ENCODE measurements at regions not wholly inside any gene's neighbourhood (a gene's known extent, or its start where the extent isn't known, plus 50 kb on each side); places are given as distances from the start of the nearest gene placed in this dataset.

- Mint-ChIP-seq H3K27ac (ENCODE audit: unreplicated experiment) (no peak overlapping the region), H3K27me3 (ENCODE audit: insufficient read depth, unreplicated experiment) (peaks cover 12% of the 10 kb centered on the region), H3K9me3 (ENCODE audit: unreplicated experiment) (peaks cover 13% of the 10 kb centered on the region), H3K4me3 (ENCODE audit: unreplicated experiment) (no peak overlapping the region), H3K4me1 (ENCODE audit: low read depth, unreplicated experiment) (no peaks in the 10 kb centered on the region), H3K36me3 (ENCODE audit: insufficient read depth, unreplicated experiment) (no peaks in the 10 kb centered on the region)
- BruUV-seq (replicated peaks), result no TSS peak
- DNase-seq, result no peak
- Histone ChIP-seq H3K36me3 (ENCODE audit: control insufficient read depth, insufficient read depth, low read length) (no peaks in the 10 kb centered on the region), H3K27me3 (replicated peaks; ENCODE audit: control insufficient read depth, insufficient read depth, low read length) (no peaks in the 10 kb centered on the region), H3K4me1 (no peaks in the 10 kb centered on the region), H3K9me3 (no peaks in the 10 kb centered on the region), H3K4me3 (ENCODE audit: low read depth, low read length) (no peak overlapping the region)
- POLR2A ChIA-PET, result no interaction called here
- intact Hi-C loops (cut with micrococcal nuclease; ENCODE audit: unreplicated experiment), result no loop called here
- no peak for TF ChIP-seq CTCF (IDR thresholded peaks at IDR 0.05; ENCODE audit: insufficient read depth in 1 of 2, low read depth in 1 of 2, low read length in 1 of 2, severe bottlenecking in 1 of 2, unreplicated experiment in 1 of 2)
- CTCF ChIA-PET, result no interaction called here
Measured at GRCh38 chr2:122266636-122267035, 511.2 kb downstream of the TSN start.

- no TSS peak for BruUV-seq (replicated peaks)
- CTCF ChIA-PET, result no interaction called here
- H3K27me3 Mint-ChIP-seq (ENCODE audit: insufficient read depth, unreplicated experiment), result peaks cover 9% of the 10 kb centered on the region
- no peaks in the 10 kb centered on the region for H3K4me1 Mint-ChIP-seq (ENCODE audit: low read depth, unreplicated experiment)
- no peak for DNase-seq
- TF ChIP-seq CTCF (IDR thresholded peaks at IDR 0.05; ENCODE audit: insufficient read depth in 1 of 2, low read depth in 1 of 2, low read length in 1 of 2, severe bottlenecking in 1 of 2, unreplicated experiment in 1 of 2), result no peak
- POLR2A ChIA-PET, result no interaction called here
- Histone ChIP-seq H3K36me3 (ENCODE audit: control insufficient read depth, insufficient read depth, low read length) (no peaks in the 10 kb centered on the region), H3K27me3 (replicated peaks; ENCODE audit: control insufficient read depth, insufficient read depth, low read length) (no peaks in the 10 kb centered on the region), H3K4me1 (no peaks in the 10 kb centered on the region), H3K9me3 (no peaks in the 10 kb centered on the region), H3K4me3 (ENCODE audit: low read depth, low read length) (no peak overlapping the region)
- H3K9me3 Mint-ChIP-seq (ENCODE audit: unreplicated experiment), result peaks cover 13% of the 10 kb centered on the region
- intact Hi-C loops (cut with micrococcal nuclease; ENCODE audit: unreplicated experiment), result no loop called here
- no peak overlapping the region for H3K4me3 Mint-ChIP-seq (ENCODE audit: unreplicated experiment)
- no peaks in the 10 kb centered on the region for H3K36me3 Mint-ChIP-seq (ENCODE audit: insufficient read depth, unreplicated experiment)
- H3K27ac Mint-ChIP-seq (ENCODE audit: unreplicated experiment), result no peak overlapping the region
Measured at GRCh38 chr2:122267947-122268346, 512.5 kb downstream of the TSN start.

DNA sequence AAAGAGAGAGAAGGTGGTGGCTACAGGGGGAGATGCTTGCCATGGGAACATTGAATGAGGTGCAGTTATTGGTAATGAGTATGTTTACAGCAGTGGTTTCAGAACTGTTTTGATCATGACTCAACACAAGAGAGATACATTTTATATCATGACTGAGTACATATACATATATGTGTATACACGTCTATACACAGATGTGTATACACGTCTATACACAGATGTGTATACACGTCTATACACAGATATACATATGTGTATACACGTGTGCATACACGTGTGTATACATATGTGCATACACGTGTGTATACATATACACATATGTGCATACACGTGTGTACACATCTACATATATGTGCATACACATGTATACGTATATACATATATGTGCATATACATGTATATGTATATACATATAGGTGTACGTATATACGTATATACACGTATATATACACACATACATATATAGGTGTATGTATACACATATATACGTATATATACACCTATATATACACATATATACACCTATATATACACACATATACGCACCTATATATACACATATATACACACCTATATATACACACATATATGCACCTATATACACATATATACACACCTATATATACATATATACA, 518.5 kb downstream of the TSN start:
- H3K4me3 Mint-ChIP-seq (ENCODE audit: unreplicated experiment), result no peak overlapping the region

More for the DNA sequence above, 518.5 kb downstream of the TSN start:
- TF ChIP-seq CTCF (IDR thresholded peaks at IDR 0.05; ENCODE audit: insufficient read depth in 1 of 2, low read depth in 1 of 2, low read length in 1 of 2, severe bottlenecking in 1 of 2, unreplicated experiment in 1 of 2), result no peak
- H3K36me3 ChIP-seq (ENCODE audit: control insufficient read depth, insufficient read depth, low read length), result no peaks in the 10 kb centered on the region
- no peaks in the 10 kb centered on the region for H3K9me3 ChIP-seq
- ChIA-PET POLR2A (no interaction called here), CTCF (no interaction called here)
- no peaks in the 10 kb centered on the region for H3K4me1 Mint-ChIP-seq (ENCODE audit: low read depth, unreplicated experiment)
- no peaks in the 10 kb centered on the region for H3K27me3 ChIP-seq (replicated peaks; ENCODE audit: control insufficient read depth, insufficient read depth, low read length)
- peaks cover 35% of the 10 kb centered on the region for H3K9me3 Mint-ChIP-seq (ENCODE audit: unreplicated experiment)
- DNase-seq, result no peak
- intact Hi-C loops (cut with micrococcal nuclease; ENCODE audit: unreplicated experiment), result no loop called here
- H3K4me1 ChIP-seq, result no peaks in the 10 kb centered on the region
- H3K27me3 Mint-ChIP-seq (ENCODE audit: insufficient read depth, unreplicated experiment), result peaks cover 6% of the 10 kb centered on the region
- H3K36me3 Mint-ChIP-seq (ENCODE audit: insufficient read depth, unreplicated experiment), result no peaks in the 10 kb centered on the region
- no peak overlapping the region for H3K27ac Mint-ChIP-seq (ENCODE audit: unreplicated experiment)
- H3K4me3 ChIP-seq (ENCODE audit: low read depth, low read length), result no peak overlapping the region
- BruUV-seq (replicated peaks), result no TSS peak
